ENCODE measurements at regions not wholly inside any gene's neighbourhood (a gene's known extent, or its start where the extent isn't known, plus 50 kb on each side); places are given as distances from the start of the nearest gene placed in this dataset.

DNA sequence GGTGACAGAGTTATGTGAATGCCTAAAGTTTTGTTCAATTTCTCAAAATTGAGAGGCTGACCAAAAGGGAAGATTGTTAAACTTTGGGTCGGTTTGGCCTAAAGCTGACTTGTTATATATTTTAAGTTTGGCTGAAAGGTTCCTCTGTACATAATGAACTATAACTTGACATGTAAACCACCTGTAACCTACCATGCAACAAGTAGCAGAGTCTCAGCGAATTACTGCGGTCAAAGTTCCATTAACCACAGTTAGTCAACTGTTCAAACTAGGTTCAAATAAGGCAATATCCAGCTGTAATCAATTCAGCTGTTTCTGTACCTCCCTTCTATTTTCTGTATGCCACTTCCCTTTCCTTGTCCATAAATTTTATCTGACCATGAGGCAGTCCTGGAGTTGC lies 325.1 kb upstream of the NMUR2 start:
- no peak for DNase-seq (ENCODE audit: low read depth, low spot score)
- Histone ChIP-seq H3K9me2 (ENCODE audit: insufficient read depth) (no peaks in the 10 kb centered on the region), H3K4me2 (ENCODE audit: low read length) (no peak overlapping the region), H3K4me1 (ENCODE audit: control insufficient read depth in 1 of 2, insufficient read depth in 2 of 2, low read length in 2 of 2) (no peaks in the 10 kb centered on the region), H3K27me3 (ENCODE audit: insufficient read depth, low read length) (no peaks in the 10 kb centered on the region), H2AFZ (ENCODE audit: low read depth, low read length, poor library complexity, severe bottlenecking) (no peak overlapping the region), H3K36me3 (ENCODE audit: control insufficient read depth in 1 of 2, insufficient read depth in 2 of 2, low read length in 2 of 2) (no peaks in the 10 kb centered on the region), H3K4me3 (replicated peaks in 1 of 2; ENCODE audit: low read depth in 1 of 2, low read length in 2 of 2) (no peak overlapping the region), H4K20me1 (ENCODE audit: insufficient read depth) (no peaks in the 10 kb centered on the region), H3K9ac (ENCODE audit: low read length) (no peak overlapping the region), H3K9me3 (ENCODE audit: control insufficient read depth in 1 of 2, insufficient read depth in 1 of 2, low read depth in 1 of 2, low read length in 2 of 2) (peaks cover 0 to 6% of the 10 kb centered on the region in 2 experiments; a peak in 2 of 4 replicates), H3K27ac (ENCODE audit: low read depth, low read length) (no peak overlapping the region), H3K79me2 (ENCODE audit: insufficient read depth, low read length) (no peaks in the 10 kb centered on the region)
- ChIA-PET CTCF (no interaction called here), POLR2A (no interaction called here), RAD21 (ENCODE audit: low non-redundant PET in 1 of 2, low total read pairs in 2 of 2, uncharacterized antibody in 2 of 2, unreplicated experiment in 2 of 2) (no interaction called here)
- intact Hi-C loops (cut with micrococcal nuclease) = no loop called here
- ATAC-seq = no peak
- no TSS peak for BruUV-seq (replicated peaks)
- no peak for TF ChIP-seq SIN3A (IDR thresholded peaks at IDR 0.05; ENCODE audit: low read depth)
- TF ChIP-seq, protein P1, sequence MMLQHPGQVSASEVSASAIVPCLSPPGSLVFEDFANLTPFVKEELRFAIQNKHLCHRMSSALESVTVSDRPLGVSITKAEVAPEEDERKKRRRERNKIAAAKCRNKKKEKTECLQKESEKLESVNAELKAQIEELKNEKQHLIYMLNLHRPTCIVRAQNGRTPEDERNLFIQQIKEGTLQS (IDR thresholded peaks at IDR 0.05) = no peak
- no peak for TF ChIP-seq FOSL1 (IDR thresholded peaks at IDR 0.05; ENCODE audit: low read depth)
- TF ChIP-seq, protein P2, sequence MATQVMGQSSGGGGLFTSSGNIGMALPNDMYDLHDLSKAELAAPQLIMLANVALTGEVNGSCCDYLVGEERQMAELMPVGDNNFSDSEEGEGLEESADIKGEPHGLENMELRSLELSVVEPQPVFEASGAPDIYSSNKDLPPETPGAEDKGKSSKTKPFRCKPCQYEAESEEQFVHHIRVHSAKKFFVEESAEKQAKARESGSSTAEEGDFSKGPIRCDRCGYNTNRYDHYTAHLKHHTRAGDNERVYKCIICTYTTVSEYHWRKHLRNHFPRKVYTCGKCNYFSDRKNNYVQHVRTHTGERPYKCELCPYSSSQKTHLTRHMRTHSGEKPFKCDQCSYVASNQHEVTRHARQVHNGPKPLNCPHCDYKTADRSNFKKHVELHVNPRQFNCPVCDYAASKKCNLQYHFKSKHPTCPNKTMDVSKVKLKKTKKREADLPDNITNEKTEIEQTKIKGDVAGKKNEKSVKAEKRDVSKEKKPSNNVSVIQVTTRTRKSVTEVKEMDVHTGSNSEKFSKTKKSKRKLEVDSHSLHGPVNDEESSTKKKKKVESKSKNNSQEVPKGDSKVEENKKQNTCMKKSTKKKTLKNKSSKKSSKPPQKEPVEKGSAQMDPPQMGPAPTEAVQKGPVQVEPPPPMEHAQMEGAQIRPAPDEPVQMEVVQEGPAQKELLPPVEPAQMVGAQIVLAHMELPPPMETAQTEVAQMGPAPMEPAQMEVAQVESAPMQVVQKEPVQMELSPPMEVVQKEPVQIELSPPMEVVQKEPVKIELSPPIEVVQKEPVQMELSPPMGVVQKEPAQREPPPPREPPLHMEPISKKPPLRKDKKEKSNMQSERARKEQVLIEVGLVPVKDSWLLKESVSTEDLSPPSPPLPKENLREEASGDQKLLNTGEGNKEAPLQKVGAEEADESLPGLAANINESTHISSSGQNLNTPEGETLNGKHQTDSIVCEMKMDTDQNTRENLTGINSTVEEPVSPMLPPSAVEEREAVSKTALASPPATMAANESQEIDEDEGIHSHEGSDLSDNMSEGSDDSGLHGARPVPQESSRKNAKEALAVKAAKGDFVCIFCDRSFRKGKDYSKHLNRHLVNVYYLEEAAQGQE (IDR thresholded peaks at IDR 0.05; ENCODE audit: low read depth) = no peak
- TF ChIP-seq ZFX (IDR thresholded peaks at IDR 0.05) = no peak
- TF ChIP-seq CBX3 (IDR thresholded peaks at IDR 0.05; ENCODE audit: low read depth) = no peak
- TF ChIP-seq ZBTB33 (IDR thresholded peaks at IDR 0.05; ENCODE audit: extremely low read depth, insufficient replicate concordance, low read length) = no peak
- no peak for TF ChIP-seq ZNF274 (IDR thresholded peaks at IDR 0.05; ENCODE audit: low read depth, low read length)
- no peak for TF ChIP-seq JUND (IDR thresholded peaks at IDR 0.05)
- TF ChIP-seq YY1 (IDR thresholded peaks at IDR 0.05; ENCODE audit: extremely low read depth, insufficient replicate concordance, low read depth, low read length) = no peak
- TF ChIP-seq EGR1 (IDR thresholded peaks at IDR 0.05; ENCODE audit: low read depth) = no peak
